OCI-LY7 (cell line): ENCODE measurements at regions not wholly inside any gene's neighbourhood (a gene's known extent, or its start where the extent isn't known, plus 50 kb on each side); places are given as distances from the start of the nearest gene placed in this dataset.

Experiments
- CTCF ChIP-seq: fragments of 200-600 bp; sonication (generic); conservative IDR thresholded peaks from 2 replicates; pipeline ENCODE4 v1.5.1; 2014; ENCODE audit warnings: mild to moderate bottlenecking, antibody characterized with exemption, low read length, moderate library complexity, mixed read lengths
- EZH2phosphoT487 ChIP-seq: fragments of 200-600 bp; sonication (generic); IDR thresholded peaks from 2 replicates; pipeline ENCODE4 v1.6.1; 2018; ENCODE audit warnings: low read depth, borderline replicate concordance, mild to moderate bottlenecking, mixed run types, antibody characterized with exemption, low read length, moderate library complexity, mixed read lengths

- TF ChIP-seq CTCF: no peak
- TF ChIP-seq EZH2phosphoT487: no peak
These were observed 283.2 kb downstream of the NUAK1 start for GRCh38 chr12:105855361-105856047.
